CD14-positive monocyte (primary cell): ENCODE measurements at regions not wholly inside any gene's neighbourhood (a gene's known extent, or its start where the extent isn't known, plus 50 kb on each side); places are given as distances from the start of the nearest gene placed in this dataset.

ENCODE experiments used
- DNase-seq, 3 donors: peaks; one replicate each; pipeline ENCODE4 v3.0.0-alpha.2; 2011 to 2022
- H2AFZ ChIP-seq: 2 replicates; pipeline ENCODE4 v1.6.0; 2012; ENCODE audit warnings: mild to moderate bottlenecking, low read depth, low read length, inconsistent platforms; ENCODE audit not compliant: insufficient read depth, poor library complexity, severe bottlenecking
- H3K27ac ChIP-seq, 2 donors: 1 replicate in 1 of 2; 2 replicates in 1 of 2; pipeline ENCODE4 v1.5.1; 2012 to 2013; ENCODE audit warnings: low read length in 2 of 2, control low read depth in 1 of 2, inconsistent platforms in 1 of 2, low read depth in 1 of 2, mild to moderate bottlenecking in 1 of 2
- H3K27me3 ChIP-seq, 2 donors: one replicate each; pipeline versions ENCODE4 v1.6.0 to v1.6.1; 2011 to 2013; ENCODE audit warnings: low read length in 2 of 2; ENCODE audit not compliant: control insufficient read depth in 2 of 2, insufficient read depth in 2 of 2
- H3K36me3 ChIP-seq, 2 donors: replicated peaks in 1 of 2; 1 replicate in 1 of 2; 2 replicates in 1 of 2; pipeline versions ENCODE4 v1.5.1 to v1.6.1; 2012 to 2013; ENCODE audit warnings: low read length in 2 of 2, control low read depth in 1 of 2, inconsistent platforms in 1 of 2, mild to moderate bottlenecking in 1 of 2; ENCODE audit not compliant: insufficient read depth in 2 of 2, control insufficient read depth in 1 of 2
- H3K4me1 ChIP-seq, 2 donors: 1 replicate in 1 of 2; 2 replicates in 1 of 2; pipeline versions ENCODE4 v1.5.1 to v1.6.1; 2012 to 2013; ENCODE audit warnings: low read length in 2 of 2, control low read depth in 1 of 2, inconsistent platforms in 1 of 2, mild to moderate bottlenecking in 1 of 2, moderate library complexity in 1 of 2; ENCODE audit not compliant: insufficient read depth in 2 of 2, control insufficient read depth in 1 of 2
- H3K4me2 ChIP-seq: replicated peaks from 2 replicates; pipeline ENCODE3; 2012; ENCODE audit warnings: low read length, moderate library complexity, mild to moderate bottlenecking; ENCODE audit not compliant: poor library complexity, severe bottlenecking; ENCODE audit errors: extremely low read depth
- H3K4me3 ChIP-seq, 3 experiments: fragments of 200-600 bp in 1 of 3; sonication (generic) in 1 of 3; replicated peaks in 1 of 3; 1 replicate in 2 of 3; 2 replicates in 1 of 3; pipeline ENCODE4 v1.5.1; 2011 to 2013; ENCODE audit warnings: low read length in 3 of 3, mild to moderate bottlenecking in 3 of 3, control low read depth in 2 of 3, low read depth in 2 of 3, inconsistent platforms in 1 of 3, moderate library complexity in 1 of 3
- H3K79me2 ChIP-seq: 2 replicates; pipeline ENCODE4 v1.6.0; 2012; ENCODE audit warnings: mild to moderate bottlenecking, control low read depth, inconsistent platforms, low read length, moderate library complexity; ENCODE audit not compliant: insufficient read depth
- H3K9ac ChIP-seq: 2 replicates; pipeline ENCODE4 v1.6.0; 2017; ENCODE audit warnings: low read length, mild to moderate bottlenecking; ENCODE audit not compliant: insufficient read depth, poor library complexity, severe bottlenecking
- H3K9me3 ChIP-seq, 2 donors: replicated peaks in 1 of 2; 1 replicate in 1 of 2; 2 replicates in 1 of 2; pipeline versions ENCODE4 v1.5.1 to v1.6.1; 2012 to 2013; ENCODE audit warnings: low read length in 2 of 2, control low read depth in 1 of 2; ENCODE audit not compliant: control insufficient read depth in 1 of 2, insufficient read depth in 1 of 2
- H4K20me1 ChIP-seq: 2 replicates; pipeline ENCODE4 v1.6.0; 2012; ENCODE audit warnings: mild to moderate bottlenecking, low read length, control low read depth, moderate library complexity; ENCODE audit not compliant: insufficient read depth
- H3K27ac Mint-ChIP-seq, 7 donors: one replicate each; pipeline ENCODE4 v1.8.0; 2020; ENCODE audit warnings: mild to moderate bottlenecking in 7 of 7, mixed read lengths in 7 of 7, moderate library complexity in 6 of 7, inconsistent platforms in 2 of 7
- H3K27me3 Mint-ChIP-seq, 3 donors: one replicate each; pipeline ENCODE4 v1.8.0; 2021 to 2022; ENCODE audit warnings: low read depth in 3 of 3, mild to moderate bottlenecking in 3 of 3, mixed read lengths in 3 of 3, moderate library complexity in 3 of 3, inconsistent platforms in 1 of 3
- H3K36me3 Mint-ChIP-seq, 2 donors: one replicate each; pipeline ENCODE4 v1.8.0; 2020; ENCODE audit warnings: mixed read lengths in 2 of 2, inconsistent platforms in 1 of 2, mild to moderate bottlenecking in 1 of 2
- H3K4me1 Mint-ChIP-seq: one replicate; pipeline ENCODE4 v1.8.0; 2020; ENCODE audit warnings: mild to moderate bottlenecking, mixed read lengths
- H3K4me3 Mint-ChIP-seq, 2 donors: one replicate each; pipeline ENCODE4 v1.8.0; 2020; ENCODE audit warnings: mild to moderate bottlenecking in 2 of 2, mixed read lengths in 2 of 2, moderate library complexity in 1 of 2
- H3K9me3 Mint-ChIP-seq, 7 donors: one replicate each; pipeline ENCODE4 v1.8.0; 2020 to 2022; ENCODE audit warnings: mixed read lengths in 7 of 7, mild to moderate bottlenecking in 6 of 7, moderate library complexity in 6 of 7, inconsistent platforms in 2 of 7
- CTCF ChIP-seq: fragments of 200-600 bp; IDR thresholded peaks from one replicate; pipeline ENCODE4 v1.8.0; 2022; ENCODE audit warnings: antibody characterized with exemption, mild to moderate bottlenecking
- WGBS: methylation state at CpG from one replicate; pipeline ENCODE4 v1.1.5; 2013; ENCODE audit warnings: missing lambda C conversion rate; ENCODE audit not compliant: insufficient coverage; 5-methylcytosine and 5-hydroxymethylcytosine counted together
- intact Hi-C, 2 donors: fragments of 100-400 bp; cut with micrococcal nuclease; formaldehyde crosslinking; loops; one replicate each; pipeline versions ENCODE4 v1.15.0 to v1.15.1; 2023

- intact Hi-C loops, result no loop called here
- Histone ChIP-seq H3K9ac (no peak overlapping the region), H3K27me3 (peaks cover 0 to 12% of the 10 kb centered on the region in 2 donors), H3K36me3 (no peaks in the 10 kb centered on the region), H3K4me3 (no peak overlapping the region), H3K79me2 (no peaks in the 10 kb centered on the region), H3K4me2 (no peak overlapping the region), H3K9me3 (no peaks in the 10 kb centered on the region), H3K4me1 (no peaks in the 10 kb centered on the region), H3K27ac (no peak overlapping the region), H4K20me1 (no peaks in the 10 kb centered on the region), H2AFZ (no peak overlapping the region)
- no peak for DNase-seq
- no peak for TF ChIP-seq CTCF
- Mint-ChIP-seq H3K36me3 (no peaks in the 10 kb centered on the region), H3K9me3 (no peaks in the 10 kb centered on the region), H3K27ac (no peak overlapping the region), H3K27me3 (peaks cover 9 to 26% (median 20%) of the 10 kb centered on the region in 3 donors), H3K4me3 (no peak overlapping the region), H3K4me1 (no peaks in the 10 kb centered on the region)
- no CpG with 5 or more reads among the region's 7 CpGs for WGBS
Measured at GRCh38 chr17:79303641-79304205, 229.1 kb downstream of the ENGASE start.

GRCh38 chr17:79301469-79301868 lies 226.8 kb downstream of the ENGASE start:
- no peak for DNase-seq
- no peak overlapping the region for H3K4me3 ChIP-seq
- H3K36me3 ChIP-seq, result no peaks in the 10 kb centered on the region
- H3K9ac ChIP-seq, result no peak overlapping the region
- H3K27ac ChIP-seq, result no peak overlapping the region
- Mint-ChIP-seq H3K4me3 (no peak overlapping the region), H3K9me3 (no peaks in the 10 kb centered on the region), H3K36me3 (no peaks in the 10 kb centered on the region), H3K4me1 (no peaks in the 10 kb centered on the region), H3K27me3 (peaks cover 9 to 25% (median 17%) of the 10 kb centered on the region in 3 donors), H3K27ac (no peak overlapping the region)
- H3K9me3 ChIP-seq, result no peaks in the 10 kb centered on the region
- no peaks in the 10 kb centered on the region for H3K79me2 ChIP-seq
- no peak overlapping the region for H2AFZ ChIP-seq
- H3K27me3 ChIP-seq, result peaks cover 0 to 12% of the 10 kb centered on the region in 2 donors
- H3K4me2 ChIP-seq, result no peak overlapping the region
- no peaks in the 10 kb centered on the region for H3K4me1 ChIP-seq
- intact Hi-C loops, result no loop called here
- TF ChIP-seq CTCF, result no peak
- H4K20me1 ChIP-seq, result no peaks in the 10 kb centered on the region
- 54% methylated on average over 3 of the region's 8 CpGs for WGBS
